Chondrocyte (in vitro differentiated cells): ENCODE measurements at regions not wholly inside any gene's neighbourhood (a gene's known extent, or its start where the extent isn't known, plus 50 kb on each side); places are given as distances from the start of the nearest gene placed in this dataset.

Source experiments
- DNase-seq: peaks from one replicate; pipeline ENCODE4 v3.0.0; 2021; ENCODE audit warnings: mixed read lengths, low spot score
- H3K27ac Mint-ChIP-seq: one replicate; pipeline ENCODE4 v1.8.0; 2021; ENCODE audit warnings: mild to moderate bottlenecking, moderate library complexity, mixed read lengths; ENCODE audit not compliant: unreplicated experiment
- H3K27me3 Mint-ChIP-seq: 2 replicates; pipeline ENCODE4 v1.8.0; 2021; ENCODE audit warnings: low read depth, mixed read lengths
- H3K36me3 Mint-ChIP-seq: 2 replicates; pipeline ENCODE4 v1.8.0; 2021; ENCODE audit warnings: low read depth, mixed read lengths
- H3K4me1 Mint-ChIP-seq: 2 replicates; pipeline ENCODE4 v1.8.0; 2021; ENCODE audit warnings: low read depth, mild to moderate bottlenecking, mixed read lengths
- H3K4me3 Mint-ChIP-seq: one replicate; pipeline ENCODE4 v1.8.0; 2021; ENCODE audit warnings: mild to moderate bottlenecking, moderate library complexity, mixed read lengths; ENCODE audit not compliant: unreplicated experiment
- H3K9me3 Mint-ChIP-seq: 2 replicates; pipeline ENCODE4 v1.8.0; 2021; ENCODE audit warnings: low read depth, mixed read lengths
- TF ChIP-seq, protein P1 (sequence below): fragments of 200-600 bp; sonication (generic); IDR thresholded peaks from 2 replicates; pipeline ENCODE4 v1.5.0; 2021; ENCODE audit warnings: antibody characterized with exemption, mild to moderate bottlenecking, moderate library complexity

DNA sequence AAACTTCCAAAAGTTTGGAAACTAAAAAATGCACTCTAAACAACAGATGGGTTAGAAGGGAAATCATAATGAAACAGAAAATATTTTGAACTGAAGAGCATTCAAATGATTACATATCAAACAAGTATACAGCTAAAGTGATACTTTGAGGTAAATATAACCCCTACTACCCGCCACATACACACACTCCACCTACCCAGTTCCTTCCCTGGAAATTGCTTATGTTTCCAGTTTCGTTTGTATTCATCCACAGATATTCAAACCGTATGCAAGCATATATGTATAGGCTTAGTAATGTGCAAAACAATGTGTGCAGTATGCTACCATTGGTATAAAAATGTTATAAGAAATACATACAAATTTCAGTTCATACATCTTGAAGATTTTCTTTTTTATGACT lies 95.5 kb downstream of the SMIM20 start:
- no peaks in the 10 kb centered on the region for H3K4me1 Mint-ChIP-seq
- no peak overlapping the region for H3K4me3 Mint-ChIP-seq
- DNase-seq: no peak
- H3K36me3 Mint-ChIP-seq: peaks cover 1% of the 10 kb centered on the region
- no peak overlapping the region for H3K27ac Mint-ChIP-seq
- TF ChIP-seq, protein P1, sequence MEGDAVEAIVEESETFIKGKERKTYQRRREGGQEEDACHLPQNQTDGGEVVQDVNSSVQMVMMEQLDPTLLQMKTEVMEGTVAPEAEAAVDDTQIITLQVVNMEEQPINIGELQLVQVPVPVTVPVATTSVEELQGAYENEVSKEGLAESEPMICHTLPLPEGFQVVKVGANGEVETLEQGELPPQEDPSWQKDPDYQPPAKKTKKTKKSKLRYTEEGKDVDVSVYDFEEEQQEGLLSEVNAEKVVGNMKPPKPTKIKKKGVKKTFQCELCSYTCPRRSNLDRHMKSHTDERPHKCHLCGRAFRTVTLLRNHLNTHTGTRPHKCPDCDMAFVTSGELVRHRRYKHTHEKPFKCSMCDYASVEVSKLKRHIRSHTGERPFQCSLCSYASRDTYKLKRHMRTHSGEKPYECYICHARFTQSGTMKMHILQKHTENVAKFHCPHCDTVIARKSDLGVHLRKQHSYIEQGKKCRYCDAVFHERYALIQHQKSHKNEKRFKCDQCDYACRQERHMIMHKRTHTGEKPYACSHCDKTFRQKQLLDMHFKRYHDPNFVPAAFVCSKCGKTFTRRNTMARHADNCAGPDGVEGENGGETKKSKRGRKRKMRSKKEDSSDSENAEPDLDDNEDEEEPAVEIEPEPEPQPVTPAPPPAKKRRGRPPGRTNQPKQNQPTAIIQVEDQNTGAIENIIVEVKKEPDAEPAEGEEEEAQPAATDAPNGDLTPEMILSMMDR: no peak
- peaks cover 8% of the 10 kb centered on the region for H3K9me3 Mint-ChIP-seq
- peaks cover 22% of the 10 kb centered on the region for H3K27me3 Mint-ChIP-seq

DNA sequence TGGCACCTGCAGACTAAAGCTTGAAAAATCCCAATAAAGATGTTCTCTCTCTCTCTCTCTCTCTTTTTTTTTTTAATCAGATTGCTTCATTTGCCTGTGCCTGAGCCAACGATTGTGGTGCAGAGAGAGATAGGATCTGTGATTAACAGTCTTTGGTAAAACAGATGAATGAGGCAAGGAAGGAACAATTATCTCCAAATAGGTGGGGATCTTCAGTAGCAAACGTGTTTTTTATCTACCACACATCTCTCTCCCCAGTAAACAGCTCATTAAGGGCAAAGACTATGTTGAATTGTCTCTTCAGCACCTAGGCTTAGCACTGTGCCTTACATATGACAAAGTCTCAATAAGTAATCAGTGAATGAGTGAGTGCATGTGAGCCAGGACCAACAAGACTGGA lies 96.3 kb downstream of the SMIM20 start:
- no peak for DNase-seq
- Mint-ChIP-seq H3K27ac (no peak overlapping the region), H3K27me3 (peaks cover 19% of the 10 kb centered on the region)

DNA sequence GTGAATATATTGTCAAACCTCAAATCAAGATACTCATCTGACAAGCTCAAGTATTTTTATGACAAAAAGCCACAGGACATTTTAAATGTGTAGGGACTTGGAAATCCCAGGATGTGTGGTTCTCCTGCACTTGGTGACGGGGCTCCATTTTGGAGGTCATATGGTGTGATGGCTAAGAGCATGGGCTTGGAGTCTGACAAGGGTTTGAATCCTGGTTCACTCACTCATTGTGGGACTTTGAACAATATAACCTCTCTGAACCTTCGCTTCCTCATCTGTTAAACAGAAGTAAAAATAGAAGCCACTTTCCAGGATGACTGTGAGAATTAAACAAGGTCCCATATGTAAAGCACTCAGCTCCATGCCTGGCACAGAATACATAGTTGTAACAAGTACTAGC lies 99.6 kb downstream of the SMIM20 start:
- Mint-ChIP-seq H3K27ac (no peak overlapping the region), H3K36me3 (peaks cover 1% of the 10 kb centered on the region), H3K27me3 (peaks cover 10% of the 10 kb centered on the region), H3K9me3 (peaks cover 6% of the 10 kb centered on the region), H3K4me1 (peaks cover 11% of the 10 kb centered on the region), H3K4me3 (no peak overlapping the region)
- DNase-seq: no peak
- TF ChIP-seq, protein P1: no peak

More for the DNA sequence above, 96.3 kb downstream of the SMIM20 start:
- Mint-ChIP-seq H3K9me3 (peaks cover 8% of the 10 kb centered on the region), H3K4me1 (peaks cover 7% of the 10 kb centered on the region), H3K4me3 (no peak overlapping the region), H3K36me3 (peaks cover 1% of the 10 kb centered on the region)
- TF ChIP-seq, protein P1: no peak

DNA sequence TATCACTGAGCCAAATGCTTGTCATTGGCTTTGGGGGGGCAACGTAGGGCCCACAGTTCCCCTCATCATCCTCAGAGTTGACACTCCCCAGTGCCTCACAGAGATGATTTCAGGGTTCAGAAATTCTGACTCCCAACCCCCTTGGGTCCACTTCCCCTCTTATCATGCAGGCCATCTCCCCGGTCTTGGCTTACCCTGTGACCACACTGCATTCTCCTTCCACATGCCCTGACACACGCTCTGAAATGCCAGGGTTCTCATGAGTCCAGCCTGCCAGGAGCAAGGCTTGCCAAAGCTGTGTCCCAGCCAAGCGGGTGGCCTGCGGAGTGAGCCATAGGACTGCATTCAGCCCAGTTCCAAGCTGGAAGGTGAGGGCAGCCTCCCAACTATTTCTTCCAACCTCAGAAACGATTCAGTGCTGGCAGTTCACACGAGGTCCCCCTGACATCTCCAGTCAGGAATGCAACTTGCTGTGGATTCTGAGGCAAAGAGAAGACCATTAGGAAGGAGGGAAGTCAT lies 101.2 kb downstream of the SMIM20 start:
- peak overlapping the region; percentile 25 for H3K27ac Mint-ChIP-seq

DNA sequence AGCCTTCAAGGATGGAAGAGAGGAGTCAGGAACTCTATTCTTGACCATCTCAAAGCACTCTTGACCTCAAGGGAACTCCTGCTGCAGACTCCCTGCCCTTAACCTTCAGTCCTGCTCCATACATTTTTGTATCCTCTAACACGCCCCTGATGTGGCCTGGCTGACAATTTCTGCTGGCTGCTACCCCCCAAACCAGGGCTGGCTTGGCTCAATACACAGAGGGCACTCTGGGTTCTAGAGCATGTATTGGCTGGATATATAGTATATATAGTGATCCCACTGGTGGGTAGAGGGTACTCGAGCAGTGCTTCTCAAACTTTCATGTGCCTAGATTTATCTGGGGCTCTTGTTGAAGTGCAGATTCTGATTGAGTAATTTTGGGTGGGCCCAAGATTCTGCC lies 101.9 kb downstream of the SMIM20 start:
- H3K4me1 Mint-ChIP-seq: peaks cover 19% of the 10 kb centered on the region
- H3K36me3 Mint-ChIP-seq: no peaks in the 10 kb centered on the region
- H3K27me3 Mint-ChIP-seq: peaks cover 10% of the 10 kb centered on the region

More for the DNA sequence above, 101.2 kb downstream of the SMIM20 start:
- H3K9me3 Mint-ChIP-seq: no peaks in the 10 kb centered on the region
- H3K4me1 Mint-ChIP-seq: peaks cover 12% of the 10 kb centered on the region
- H3K27me3 Mint-ChIP-seq: peaks cover 10% of the 10 kb centered on the region
- H3K4me3 Mint-ChIP-seq: no peak overlapping the region
- no peaks in the 10 kb centered on the region for H3K36me3 Mint-ChIP-seq
- no peak for DNase-seq
- TF ChIP-seq, protein P1: no peak

More for the DNA sequence above, 101.9 kb downstream of the SMIM20 start:
- H3K27ac Mint-ChIP-seq: no peak overlapping the region
- no peak for DNase-seq
- TF ChIP-seq, protein P1: no peak
- no peaks in the 10 kb centered on the region for H3K9me3 Mint-ChIP-seq
- no peak overlapping the region for H3K4me3 Mint-ChIP-seq
